NCI-H2029 treated with DMSO at 0.1 percent for 48 hours (cell line): ENCODE measurements at regions not wholly inside any gene's neighbourhood (a gene's known extent, or its start where the extent isn't known, plus 50 kb on each side); places are given as distances from the start of the nearest gene placed in this dataset.
"Not testable (repeated sequence)": the region's sequence is repeated elsewhere in the genome, so short reads cannot be mapped to it uniquely, and the experiment has no call there.

Source experiments
- DNase-seq: peaks from one replicate; lab custom pipeline; 2025; lab: John Stamatoyannopoulos, UW

DNA sequence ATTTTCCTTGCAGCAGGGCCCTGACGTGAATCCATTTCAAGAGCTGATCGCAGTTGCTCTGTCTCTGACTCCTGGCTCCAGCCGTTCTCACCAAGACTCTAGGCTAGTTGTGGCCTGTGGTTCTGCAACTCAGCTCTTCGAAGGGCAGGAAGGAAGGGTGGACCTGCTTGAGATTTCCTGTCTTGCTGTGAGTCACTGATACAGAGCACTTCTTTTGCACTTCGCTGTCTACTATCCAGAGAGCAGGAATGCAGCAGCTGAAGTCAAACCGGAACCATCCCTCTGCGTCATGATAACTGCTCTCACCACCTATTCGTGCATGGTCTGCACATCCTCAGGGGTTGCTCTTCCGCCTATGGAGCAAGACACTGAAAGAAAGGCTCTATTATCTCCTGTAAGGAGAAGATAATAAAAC lies 59.7 kb downstream of the RAP2B start:
- DNase-seq: no peak

DNA sequence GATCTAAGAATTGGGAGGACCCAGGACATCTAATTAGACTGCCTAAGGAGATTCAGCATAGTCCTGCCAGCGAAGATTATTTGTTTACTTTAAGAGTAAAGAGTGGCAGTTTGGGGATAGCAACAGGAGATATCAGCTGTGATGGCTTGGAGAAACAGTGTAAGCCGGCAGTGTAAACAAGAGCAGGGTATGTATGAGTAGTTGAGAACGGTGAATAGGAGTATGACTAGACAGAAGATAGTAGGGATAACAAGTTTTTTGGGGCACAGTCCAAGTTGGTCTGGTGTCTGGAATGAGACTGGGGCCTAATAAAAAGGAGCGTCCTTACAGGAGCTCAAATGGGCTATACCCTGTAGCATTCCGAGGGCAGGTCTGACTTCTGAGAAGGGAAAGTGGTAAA lies 64.9 kb downstream of the RAP2B start:
- DNase-seq: not testable (repeated sequence)

DNA sequence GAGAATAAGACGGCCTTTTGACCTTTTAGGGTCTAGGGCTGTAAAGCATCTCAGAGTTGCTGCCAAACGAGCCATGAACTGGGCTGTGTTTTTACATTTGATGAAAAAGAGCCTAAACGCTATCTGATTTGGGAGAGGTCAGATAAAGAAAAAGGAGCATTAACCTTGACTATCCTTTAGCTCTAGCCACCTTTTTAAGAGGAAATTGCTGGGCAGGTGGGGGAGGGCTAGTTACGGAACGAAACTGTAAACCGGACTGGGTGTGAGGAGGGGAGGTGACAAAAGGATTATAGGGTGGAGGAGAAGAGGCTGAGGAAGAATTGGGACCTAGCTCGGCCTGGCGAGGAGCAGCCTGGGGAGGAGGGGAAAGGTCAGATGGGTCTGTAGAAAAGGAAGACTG lies 68.4 kb downstream of the RAP2B start:
- DNase-seq: not testable (repeated sequence)

DNA sequence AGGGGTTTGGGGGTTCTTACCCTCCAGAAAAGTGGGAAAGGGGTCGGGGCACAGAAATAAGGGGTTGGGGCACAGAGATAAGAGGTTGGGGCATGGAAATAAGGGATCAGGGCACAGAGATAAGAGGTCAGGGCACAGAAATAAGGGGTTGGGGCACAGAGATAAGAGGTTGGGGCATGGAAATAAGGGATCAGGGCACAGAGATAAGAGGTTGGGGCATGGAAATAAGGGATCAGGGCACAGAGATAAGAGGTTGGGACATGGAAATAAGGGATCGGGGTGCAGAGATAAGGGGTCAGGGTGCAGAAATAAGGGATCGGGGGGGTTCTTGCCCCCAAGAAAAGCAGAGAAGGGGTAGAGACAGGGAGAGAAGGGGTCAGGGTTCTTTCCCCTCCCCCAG lies 69.2 kb downstream of the RAP2B start:
- not testable (repeated sequence) for DNase-seq

DNA sequence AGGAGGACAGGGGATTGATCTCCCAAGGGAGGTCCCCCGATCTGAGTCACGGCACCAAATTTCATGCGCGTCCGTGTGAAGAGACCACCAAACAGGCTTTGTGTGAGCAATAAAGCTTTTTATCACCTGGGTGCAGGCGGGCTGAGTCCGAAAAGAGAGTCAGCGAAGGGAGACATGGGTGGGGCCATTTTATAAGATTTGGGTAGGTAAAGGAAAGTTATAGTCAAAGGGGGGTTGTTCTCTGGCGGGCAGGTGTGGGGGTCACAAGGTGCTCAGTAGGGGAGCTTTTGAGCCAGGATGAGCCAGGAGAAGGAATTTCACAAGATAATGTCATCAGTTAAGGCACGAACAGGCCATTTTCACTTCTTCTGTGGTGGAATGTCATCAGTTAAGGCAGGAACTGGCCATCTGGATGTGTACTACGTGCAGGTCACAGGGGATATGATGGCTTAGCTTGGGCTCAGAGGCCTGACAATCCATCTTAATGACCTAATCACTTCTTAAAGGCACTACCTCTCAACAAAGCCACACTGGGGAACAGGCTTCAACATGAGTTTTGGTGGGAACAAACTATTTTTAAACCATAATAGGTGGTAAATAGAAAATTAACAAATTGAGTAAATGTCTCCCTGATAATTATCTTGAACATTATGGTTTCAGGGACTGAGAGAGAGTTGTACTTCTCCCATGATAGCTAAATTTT lies 70.2 kb downstream of the RAP2B start:
- not testable (repeated sequence) for DNase-seq

DNA sequence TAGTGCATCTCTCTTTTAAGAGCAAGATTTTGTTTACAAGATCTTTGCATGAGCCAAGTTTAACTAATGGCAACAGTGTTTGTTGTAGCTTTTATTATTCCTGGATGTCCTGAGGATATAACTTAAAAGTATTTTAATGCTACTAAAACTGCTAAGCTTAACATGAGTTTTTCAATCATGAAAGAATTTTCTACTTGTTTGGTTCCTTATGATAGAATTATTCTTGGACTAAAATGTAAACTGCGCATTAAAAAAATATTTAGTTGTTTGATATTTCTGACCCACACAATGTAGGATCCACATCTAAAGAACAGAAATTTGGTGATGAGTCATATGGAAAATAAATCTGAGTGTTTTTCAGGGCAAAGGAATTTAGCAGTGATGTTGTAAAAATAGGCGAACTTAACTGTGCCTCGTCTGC lies 70.8 kb downstream of the RAP2B start:
- DNase-seq: no peak

DNA sequence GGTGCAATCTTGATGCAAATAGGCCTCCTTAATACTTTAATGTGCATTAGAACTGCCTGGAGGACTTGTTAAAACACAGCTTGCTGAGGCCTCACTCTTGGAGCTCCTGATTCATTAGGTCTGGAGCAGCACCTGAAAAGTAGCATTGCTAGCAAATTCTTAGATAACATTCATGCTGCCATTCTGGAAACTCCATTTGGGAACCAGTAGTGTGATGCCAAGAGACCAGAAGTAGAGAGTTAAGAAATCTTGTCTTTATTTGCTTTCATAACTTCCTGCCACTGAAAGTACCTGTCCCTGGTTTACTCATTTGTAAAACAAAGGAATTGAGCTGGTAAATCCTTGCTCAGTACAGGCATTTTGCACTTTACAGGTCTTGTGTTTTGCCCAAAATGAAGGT lies 72.0 kb downstream of the RAP2B start:
- DNase-seq: no peak

DNA sequence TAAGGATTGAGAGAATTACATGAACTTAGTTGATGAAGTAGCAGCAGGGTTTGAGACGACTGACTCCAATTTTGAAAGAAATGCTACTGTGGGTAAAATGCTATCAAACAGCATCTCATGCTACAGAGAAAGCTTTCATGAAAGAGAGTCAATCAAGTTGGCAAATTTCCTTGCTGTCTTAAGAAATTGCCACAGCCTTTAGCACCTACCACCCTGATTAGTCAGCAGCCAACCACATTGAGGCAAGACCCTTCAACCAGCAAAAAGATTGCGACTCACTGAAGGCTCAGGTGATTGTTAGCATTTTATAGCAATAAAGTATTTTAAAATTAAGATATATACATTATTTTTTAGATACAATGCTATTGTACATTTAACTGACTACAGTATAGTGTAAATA lies 80.9 kb downstream of the RAP2B start:
- DNase-seq: no peak

DNA sequence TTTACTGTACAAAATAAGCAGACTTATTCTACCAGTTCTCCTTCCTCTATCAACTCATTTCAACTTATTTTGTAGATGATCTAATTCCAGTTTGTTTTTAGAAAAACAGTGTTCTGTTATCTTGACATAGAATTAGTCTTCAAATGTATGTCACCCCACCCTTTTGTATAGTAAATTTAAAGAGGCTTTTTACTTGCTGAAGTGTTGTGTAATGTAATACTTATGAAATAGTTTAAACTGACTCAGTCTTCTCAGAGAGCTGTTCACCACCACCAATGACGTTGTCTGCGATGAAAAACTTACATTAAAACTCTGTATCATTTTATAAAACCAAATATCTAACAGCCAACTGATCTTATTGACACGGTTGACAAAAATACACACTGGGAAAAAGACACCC lies 82.9 kb downstream of the RAP2B start:
- DNase-seq: no peak

DNA sequence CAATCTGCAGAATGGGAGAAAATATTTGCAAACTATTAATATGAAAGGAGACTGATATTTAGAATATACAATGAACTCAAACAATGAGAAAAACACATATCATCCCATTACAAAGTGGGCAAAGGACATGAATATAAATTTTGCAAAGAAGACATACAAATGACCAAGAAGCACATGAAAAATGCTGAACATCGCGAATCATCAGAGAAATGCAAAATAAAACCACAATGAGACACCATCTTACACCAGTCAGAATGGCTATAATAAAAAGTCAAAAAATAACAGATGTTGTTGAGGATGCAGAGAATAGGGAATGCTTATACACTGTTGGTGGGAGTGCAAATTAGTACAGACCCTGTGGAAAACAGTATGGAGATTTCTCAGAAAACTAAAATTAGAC lies 83.6 kb downstream of the RAP2B start:
- no peak for DNase-seq

DNA sequence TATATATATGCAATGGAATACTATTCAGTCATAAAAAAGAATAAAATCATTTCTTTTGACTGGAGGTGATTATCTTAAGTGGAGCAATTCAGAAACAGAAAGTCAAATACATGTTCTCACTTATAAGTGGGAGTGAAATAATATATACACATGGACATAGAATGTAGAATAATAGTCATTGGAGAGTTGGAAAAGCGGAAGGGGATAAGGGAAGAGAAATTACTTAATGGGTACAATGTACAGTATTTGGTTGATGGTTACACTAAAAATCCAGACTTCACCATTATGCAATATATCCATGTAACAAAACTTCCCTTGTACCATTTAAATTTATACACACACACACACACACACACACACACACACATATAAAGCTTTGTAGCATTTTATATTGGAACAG lies 84.3 kb downstream of the RAP2B start:
- no peak for DNase-seq

DNA sequence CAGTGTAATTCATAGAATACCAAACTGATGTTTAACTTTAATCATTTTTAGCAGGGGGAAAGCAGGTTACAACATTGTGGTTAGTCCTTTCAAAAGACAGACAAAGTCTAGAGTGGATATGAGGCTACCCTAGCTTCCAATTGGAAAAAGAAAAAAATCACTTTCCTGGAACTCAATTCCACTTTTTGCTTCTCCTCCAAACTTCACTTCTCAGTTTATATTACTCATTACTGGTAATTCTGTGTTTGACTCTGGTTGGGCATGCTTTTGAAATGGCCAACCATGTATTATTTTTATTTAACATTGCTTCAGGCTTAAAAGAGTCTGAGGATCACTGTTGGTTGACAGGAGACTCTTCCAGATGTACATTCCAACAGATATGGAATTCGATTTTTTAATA lies 84.8 kb downstream of the RAP2B start:
- no peak for DNase-seq

DNA sequence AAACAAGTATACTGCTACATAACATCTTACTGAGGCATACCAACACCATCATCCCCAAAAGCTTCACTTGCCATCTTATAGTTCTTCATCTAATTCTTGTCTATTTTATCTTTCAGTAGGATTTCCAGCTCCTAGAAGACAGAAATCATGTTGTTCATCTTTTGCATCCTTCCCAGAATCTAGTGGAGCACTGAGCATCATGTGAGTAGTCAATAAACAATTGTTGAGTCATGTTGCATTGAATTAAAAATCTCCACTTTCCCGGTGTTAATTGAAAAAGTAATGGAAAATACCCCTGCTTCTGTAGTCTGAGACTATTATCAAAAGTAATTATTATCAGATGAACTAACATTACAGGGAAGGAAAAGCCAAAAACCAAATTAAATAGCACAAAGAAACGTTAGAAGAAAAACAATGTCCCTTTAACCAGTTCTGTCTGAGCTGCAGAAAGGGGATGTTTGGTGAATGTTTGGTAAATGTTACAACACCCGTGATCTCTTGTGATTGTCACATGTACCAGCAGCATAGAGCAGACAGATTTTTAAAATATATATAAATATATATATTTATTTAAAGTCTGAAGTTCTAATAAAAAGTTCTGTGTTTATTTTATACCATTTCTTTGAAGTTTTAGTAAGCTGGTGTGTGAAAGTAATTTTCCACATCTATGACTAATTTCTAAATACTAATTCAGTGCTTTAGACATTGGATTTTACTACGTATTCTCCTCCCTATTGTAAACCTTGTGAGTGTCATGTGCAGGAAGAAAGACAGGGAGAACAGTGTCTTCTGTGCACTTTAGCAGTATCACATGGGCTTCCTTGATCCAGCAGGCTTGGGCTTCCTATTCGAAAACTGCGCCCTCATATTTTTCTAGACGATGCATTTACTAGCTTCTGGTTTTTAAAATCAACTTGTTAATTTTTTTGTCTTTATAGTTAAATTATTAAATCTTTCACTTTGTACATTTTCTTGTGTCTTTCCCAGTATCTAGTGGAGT lies 85.6 kb downstream of the RAP2B start:
- DNase-seq: no peak

DNA sequence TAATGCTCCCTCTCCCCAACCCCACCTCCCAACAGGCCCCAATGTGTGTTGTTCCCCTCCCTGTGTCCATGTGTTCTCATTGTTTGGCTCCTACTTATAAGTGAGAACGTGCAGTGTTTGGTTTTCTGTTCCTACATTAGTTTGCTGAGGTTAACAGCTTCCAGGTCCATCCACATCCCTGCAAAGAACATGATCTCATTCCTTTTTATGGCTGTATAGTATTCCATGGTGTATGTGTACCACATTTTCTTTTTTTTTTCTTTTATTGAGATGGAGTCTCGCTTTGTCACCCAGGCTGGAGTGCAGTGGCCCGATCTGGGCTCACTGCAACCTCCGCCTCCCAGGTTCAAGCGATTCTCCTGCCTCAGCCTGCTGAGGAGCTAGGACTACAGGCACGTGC lies 86.8 kb downstream of the RAP2B start:
- DNase-seq: not testable (repeated sequence)

DNA sequence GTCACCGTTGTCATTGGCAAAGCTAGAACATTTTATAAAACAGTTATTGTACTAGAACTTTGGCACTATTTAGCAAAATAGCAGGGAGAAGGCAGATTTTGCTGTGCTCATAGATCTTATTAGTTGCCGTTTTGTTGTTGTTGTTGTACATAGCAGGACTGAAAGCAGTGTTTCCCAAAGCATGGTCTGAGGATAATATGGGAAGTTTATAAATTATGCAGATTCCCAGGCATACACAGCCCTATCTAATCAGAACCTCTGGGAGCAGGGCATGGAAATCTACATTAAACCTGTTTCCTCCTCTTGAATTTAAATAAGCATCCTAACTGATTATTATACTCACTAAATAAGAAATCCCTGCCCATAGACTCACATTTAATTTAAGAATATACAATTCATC lies 87.9 kb downstream of the RAP2B start:
- DNase-seq: no peak

DNA sequence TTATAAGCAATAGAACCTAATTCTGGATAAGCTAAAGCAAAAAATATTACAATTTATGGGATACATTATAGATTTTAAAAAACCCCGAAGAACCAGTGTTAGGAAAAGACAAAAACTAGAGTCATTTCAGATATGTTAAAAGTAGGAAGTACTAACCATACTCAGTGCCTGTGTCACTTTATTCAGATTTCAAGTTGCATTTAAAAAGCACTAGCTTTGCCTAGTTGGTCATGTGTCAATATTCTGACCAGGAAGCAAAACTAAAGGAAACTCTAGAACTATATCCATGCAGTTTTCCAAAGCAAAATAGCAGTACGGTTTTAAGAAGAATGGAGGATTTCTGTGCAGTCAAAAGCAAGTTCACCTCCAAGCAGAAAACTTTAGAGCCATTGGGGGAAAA lies 88.4 kb downstream of the RAP2B start:
- DNase-seq: no peak

DNA sequence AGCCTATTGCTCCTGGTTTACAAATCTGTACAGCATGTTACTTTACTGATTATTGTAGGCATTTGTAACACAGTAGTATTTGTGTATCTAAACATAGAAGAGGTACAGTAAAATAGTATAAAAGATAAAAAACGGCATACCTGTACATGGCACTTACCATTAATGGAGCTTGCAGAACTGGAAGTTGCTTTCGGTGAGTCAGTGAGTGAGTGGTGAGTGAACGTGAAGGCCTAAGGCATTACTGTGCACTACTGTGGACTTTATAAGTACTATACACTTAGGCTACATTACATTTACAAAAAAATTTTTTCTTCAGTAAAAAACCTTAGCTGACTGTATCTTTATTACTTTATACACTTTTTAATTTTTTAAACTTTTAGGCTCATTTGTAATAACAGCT lies 90.9 kb downstream of the RAP2B start:
- no peak for DNase-seq

DNA sequence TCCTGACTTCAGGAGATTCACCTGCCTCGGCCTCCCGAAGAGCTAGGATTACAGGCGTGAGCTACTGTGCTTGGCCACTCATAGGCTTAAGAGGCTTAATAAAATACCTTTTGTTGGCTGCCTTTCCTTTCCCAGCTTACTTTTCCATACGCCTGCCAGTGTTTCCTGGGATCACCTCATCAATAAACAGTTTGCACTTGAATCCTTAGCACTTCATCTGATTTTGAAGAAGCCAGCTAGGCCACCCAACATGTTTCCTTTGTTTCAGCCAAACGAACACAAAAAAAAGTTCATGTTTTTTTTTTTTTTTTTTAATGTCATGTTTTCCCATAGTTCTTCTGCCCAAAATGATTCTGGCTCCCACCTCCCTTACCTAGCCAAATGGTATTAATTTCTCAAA lies 92.3 kb downstream of the RAP2B start:
- DNase-seq: no peak

DNA sequence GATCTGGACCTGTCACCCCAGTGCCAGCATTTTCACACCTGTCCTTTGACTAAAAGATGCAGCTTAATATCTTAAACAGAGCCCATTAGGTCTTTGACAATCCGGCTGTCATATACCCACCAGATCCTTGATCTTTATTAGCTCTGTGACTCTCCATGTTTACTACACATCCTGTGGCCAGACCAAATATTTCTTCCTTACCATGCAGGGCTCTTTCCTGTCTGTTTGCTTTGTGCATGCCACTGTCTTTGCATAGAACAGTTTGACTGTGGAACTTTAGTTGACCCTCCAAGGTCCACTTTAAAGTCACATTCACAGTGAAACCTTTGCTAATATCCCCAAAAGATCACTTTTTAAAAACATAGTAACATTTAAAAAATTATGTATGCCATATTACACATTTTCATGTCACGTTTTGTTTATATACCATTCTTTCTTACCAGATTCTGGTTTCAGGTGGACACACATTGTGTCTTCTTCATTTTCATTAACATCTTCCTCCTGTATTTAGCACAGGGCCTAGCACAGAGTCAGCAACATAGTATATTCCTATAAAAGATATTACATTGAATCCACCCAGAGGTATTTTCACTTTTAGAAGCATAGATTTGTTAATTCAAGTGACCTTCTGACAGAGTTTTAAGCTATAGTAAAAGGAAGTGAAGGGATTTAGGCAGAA lies 95.8 kb downstream of the RAP2B start:
- no peak for DNase-seq

DNA sequence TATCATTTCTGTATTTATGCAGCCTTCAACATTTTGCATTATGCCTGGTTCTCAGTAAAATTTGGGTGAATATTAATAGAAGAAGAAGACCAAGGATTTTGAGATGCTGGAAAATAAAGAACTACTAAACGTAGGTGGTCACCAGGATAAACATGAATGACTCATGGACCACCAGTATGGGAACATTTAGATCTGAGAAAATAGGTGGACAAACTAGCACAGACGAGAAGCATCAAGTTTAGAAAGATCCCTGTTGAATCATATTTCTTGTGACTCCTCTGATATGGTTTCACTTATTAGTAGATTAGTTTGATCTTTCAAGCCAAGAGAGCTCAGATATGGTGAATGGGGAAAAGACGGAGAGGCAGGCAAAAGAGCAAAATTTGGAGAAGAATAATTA lies 97.9 kb downstream of the RAP2B start:
- no peak for DNase-seq

DNA sequence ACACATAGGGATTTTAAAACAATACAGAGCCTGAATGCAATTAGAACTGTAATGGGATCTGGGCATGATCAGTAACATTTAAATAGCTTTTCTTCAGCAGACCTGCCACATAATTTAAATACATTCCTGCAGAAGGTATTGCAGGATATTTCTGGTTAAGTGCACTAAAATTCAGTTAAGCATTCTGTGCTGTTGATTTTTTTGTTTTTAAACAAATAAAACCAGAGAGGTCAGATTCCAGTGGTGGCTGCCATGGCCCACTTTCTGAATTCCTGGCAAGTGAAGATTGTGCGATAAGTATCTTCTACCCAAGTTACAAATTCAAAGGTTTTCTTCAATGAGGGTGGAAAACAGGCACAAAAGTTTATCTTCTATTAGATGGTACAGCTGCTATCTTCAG lies 98.7 kb downstream of the RAP2B start:
- DNase-seq: no peak

DNA sequence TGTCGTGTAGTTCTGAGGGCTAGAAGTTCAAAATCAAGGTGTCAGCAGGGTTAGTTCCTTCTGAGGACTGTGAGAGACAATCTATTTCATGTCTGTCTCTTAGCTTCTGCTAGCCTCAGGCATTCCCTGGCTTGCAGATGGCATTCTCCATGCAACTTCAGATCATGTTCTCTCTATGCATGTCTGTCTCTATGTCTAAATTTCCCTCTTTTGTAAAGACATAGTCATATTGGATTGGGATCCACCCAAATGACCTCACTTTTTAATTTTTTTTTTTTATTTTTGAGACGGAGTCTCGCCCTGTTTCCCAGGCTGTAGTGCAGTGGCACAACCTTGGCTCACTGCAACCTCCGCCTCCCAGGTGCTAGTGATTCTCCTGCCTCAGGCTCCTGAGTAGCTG lies 104.6 kb downstream of the RAP2B start:
- no peak for DNase-seq
